Endothelial cell of umbilical vein (primary cell): ENCODE measurements at regions not wholly inside any gene's neighbourhood (a gene's known extent, or its start where the extent isn't known, plus 50 kb on each side); places are given as distances from the start of the nearest gene placed in this dataset.

ENCODE experiments used
- BruUV-seq: library from RNA; stranded (reverse); fragments of 400-500 nt; replicated peaks from 2 replicates; lab custom pipeline; 2021; lab: Mats Ljungman, UMichigan
- CTCF ChIA-PET: fragments of 300-600, 350-600 bp; sonication (Branson Sonifier 250); formaldehyde crosslinking; loops from one replicate; lab custom pipeline; 2021; ENCODE audit warnings: antibody characterized with exemption, inconsistent platforms; lab: Charles Lee
- POLR2A ChIA-PET: fragments of 300-600, 350-600 bp; sonication (Branson Sonifier 250); formaldehyde crosslinking; loops from one replicate; lab custom pipeline; 2021; ENCODE audit warnings: antibody characterized with exemption, inconsistent platforms; lab: Charles Lee
- DNase-seq: peaks from one replicate; pipeline ENCODE4 v3.0.0-alpha.2; 2011; ENCODE audit warnings: low read depth, low spot score
- FAIRE-seq: peaks from 2 replicates; lab custom pipeline; 2011; peaks lifted over from hg19 to GRCh38; lab: Jason Lieb, UNC
- H2AFZ ChIP-seq: 2 replicates; pipeline ENCODE4 v1.6.0; 2012; ENCODE audit warnings: low read depth, low read length, control low read depth, inconsistent platforms
- H3K27ac ChIP-seq: 2 replicates; pipeline ENCODE4 v1.5.1; 2011; ENCODE audit warnings: low read depth, mild to moderate bottlenecking, control low read depth, low read length, moderate library complexity; ENCODE audit not compliant: insufficient read depth
- H3K27me3 ChIP-seq, 2 experiments: 2 replicates each; pipeline versions ENCODE4 v1.6.0 to v1.6.1; 2011; ENCODE audit warnings: low read length in 2 of 2, mixed read lengths in 1 of 2; ENCODE audit not compliant: control insufficient read depth in 2 of 2, insufficient read depth in 2 of 2
- H3K36me3 ChIP-seq, 2 experiments: 2 replicates in 1 of 2; 3 replicates in 1 of 2; pipeline ENCODE4 v1.5.1; 2011; ENCODE audit warnings: low read length in 2 of 2, mild to moderate bottlenecking in 1 of 2, moderate library complexity in 1 of 2; ENCODE audit not compliant: control insufficient read depth in 2 of 2, insufficient read depth in 2 of 2; ENCODE audit errors: extremely low read depth in 1 of 2
- H3K4me1 ChIP-seq: 3 replicates; pipeline ENCODE4 v1.5.1; 2011; ENCODE audit warnings: mild to moderate bottlenecking, low read length; ENCODE audit not compliant: control insufficient read depth, insufficient read depth; ENCODE audit errors: extremely low read depth
- H3K4me2 ChIP-seq: 2 replicates; pipeline ENCODE4 v1.6.1; 2011; ENCODE audit warnings: low read length, control low read depth, mixed read lengths; ENCODE audit not compliant: insufficient read depth
- H3K4me3 ChIP-seq, 3 experiments: fragments of 200-600 bp in 1 of 3; sonication (generic), shearing (Covaris generic) in 1 of 3; replicated peaks in 1 of 3; 2 replicates each; pipeline ENCODE4 v1.5.1; 2011 to 2016; ENCODE audit warnings: control low read depth in 3 of 3, low read length in 3 of 3, mild to moderate bottlenecking in 2 of 3, inconsistent platforms in 1 of 3, low read depth in 1 of 3, moderate library complexity in 1 of 3; ENCODE audit not compliant: insufficient read depth in 1 of 3
- H3K79me2 ChIP-seq: 2 replicates; pipeline ENCODE4 v1.6.0; 2012; ENCODE audit warnings: low read length, inconsistent platforms; ENCODE audit not compliant: control insufficient read depth, insufficient read depth
- H3K9ac ChIP-seq: replicated peaks from 2 replicates; pipeline ENCODE3; 2011; ENCODE audit warnings: low read length, control low read depth; ENCODE audit not compliant: insufficient read depth; ENCODE audit errors: extremely low read depth
- H3K9me1 ChIP-seq: replicated peaks from 3 replicates; pipeline ENCODE4 v1.6.0; 2011; ENCODE audit warnings: mild to moderate bottlenecking, low read length; ENCODE audit not compliant: control insufficient read depth, insufficient read depth; ENCODE audit errors: extremely low read depth
- H3K9me3 ChIP-seq: replicated peaks from 2 replicates; pipeline ENCODE4 v1.5.1; 2012; ENCODE audit warnings: low read length, inconsistent platforms; ENCODE audit not compliant: control insufficient read depth, insufficient read depth
- H4K20me1 ChIP-seq: replicated peaks from 2 replicates; pipeline ENCODE3; 2011; ENCODE audit warnings: mild to moderate bottlenecking, low read length; ENCODE audit not compliant: control insufficient read depth, insufficient read depth; ENCODE audit errors: extremely low read depth
- CTCF ChIP-seq, 2 donors: IDR thresholded peaks; 1 replicate in 1 of 2; 2 replicates in 1 of 2; pipeline ENCODE4 v1.5.1; 2011; ENCODE audit warnings: low read length in 2 of 2, mild to moderate bottlenecking in 2 of 2, moderate library complexity in 2 of 2, control low read depth in 1 of 2, inconsistent platforms in 1 of 2, low read depth in 1 of 2; ENCODE audit not compliant: insufficient read depth in 1 of 2; ENCODE audit errors: extremely low read depth in 1 of 2
- EZH2 ChIP-seq: IDR thresholded peaks from 2 replicates; pipeline ENCODE4 v1.6.1; 2012; ENCODE audit warnings: borderline replicate concordance, low read depth, mild to moderate bottlenecking, moderate library complexity, low read length, inconsistent platforms; ENCODE audit not compliant: severe bottlenecking
- FOS ChIP-seq: IDR thresholded peaks from 2 replicates; pipeline ENCODE4 v1.6.1; 2011; ENCODE audit warnings: mild to moderate bottlenecking, low read length, moderate library complexity, borderline replicate concordance; ENCODE audit not compliant: insufficient read depth
- GATA2 ChIP-seq: IDR thresholded peaks from 2 replicates; pipeline ENCODE4 v1.7.0; 2011; ENCODE audit warnings: low read depth, mild to moderate bottlenecking, moderate library complexity, mixed read lengths, low read length; ENCODE audit not compliant: insufficient read length, insufficient read depth
- JUN ChIP-seq: IDR thresholded peaks from 2 replicates; pipeline ENCODE4 v1.6.1; 2011; ENCODE audit warnings: borderline replicate concordance, low read depth; ENCODE audit not compliant: insufficient read length, insufficient read depth
- MAX ChIP-seq: IDR thresholded peaks from 2 replicates; pipeline ENCODE4 v1.6.1; 2011; ENCODE audit not compliant: insufficient read depth, insufficient read length
- MYC ChIP-seq: IDR thresholded peaks from one replicate; pipeline ENCODE4 v1.6.1; 2011; ENCODE audit warnings: mild to moderate bottlenecking, low read depth, low read length
- POLR2A ChIP-seq: IDR thresholded peaks from 2 replicates; pipeline ENCODE4 v1.6.1; 2012; ENCODE audit warnings: low read depth, mild to moderate bottlenecking, control low read depth, low read length
- POLR2AphosphoS5 ChIP-seq: IDR thresholded peaks from 2 replicates; pipeline ENCODE4 v1.6.1; 2012; ENCODE audit warnings: low read depth, mild to moderate bottlenecking, control low read depth, low read length, moderate library complexity; ENCODE audit not compliant: insufficient read depth
- dilution Hi-C: fragments of 300-500 bp; cut with MboI; formaldehyde crosslinking; loops from one replicate; pipeline ENCODE4 v1.15.0; 2019; ENCODE audit warnings: low sequenced_read_pairs; ENCODE audit not compliant: extremely low pct_ligation_motif_present
- intact Hi-C: fragments of 100-400 bp; cut with micrococcal nuclease; formaldehyde crosslinking; loops from one replicate; pipeline ENCODE4 v1.10.0; 2022

- H3K4me3 ChIP-seq = no peak overlapping the region
- FAIRE-seq = no peak
- no peaks in the 10 kb centered on the region for H3K36me3 ChIP-seq
- intact Hi-C loops = no loop called here
- H3K27me3 ChIP-seq = no peaks in the 10 kb centered on the region
- dilution Hi-C loops = no loop called here
- POLR2A ChIA-PET = no interaction called here
- H3K27ac ChIP-seq = no peak overlapping the region
- no peaks in the 10 kb centered on the region for H4K20me1 ChIP-seq
- no peak overlapping the region for H3K4me2 ChIP-seq
- no peak overlapping the region for H2AFZ ChIP-seq
- TF ChIP-seq MYC (no peak), FOS (no peak), JUN (no peak), MAX (no peak), GATA2 (no peak), CTCF (IDR thresholded peaks at IDR 0.05; ENCODE audit: extremely low read depth in 1 of 2, insufficient read depth in 1 of 2, low read depth in 1 of 2, low read length in 2 of 2) (no peak), POLR2AphosphoS5 (no peak), POLR2A (no peak), EZH2 (no peak)
- no peak for DNase-seq
- H3K9ac ChIP-seq = no peak overlapping the region
- H3K4me1 ChIP-seq = no peaks in the 10 kb centered on the region
- BruUV-seq = no TSS peak
- CTCF ChIA-PET = no interaction called here
- no peaks in the 10 kb centered on the region for H3K9me3 ChIP-seq
- no peaks in the 10 kb centered on the region for H3K9me1 ChIP-seq
- H3K79me2 ChIP-seq = no peaks in the 10 kb centered on the region
Observed at GRCh38 chr1:29469457-29469856, 233.1 kb downstream of the PTPRU start.
